Breast epithelium (tissue), 3 donors: ENCODE measurements at regions not wholly inside any gene's neighbourhood (a gene's known extent, or its start where the extent isn't known, plus 50 kb on each side); places are given as distances from the start of the nearest gene placed in this dataset.

Experiments used
- POLR2A ChIP-seq: fragments of 450-650 bp; IDR thresholded peaks from one replicate; pipeline ENCODE4 v1.6.1; 2016; ENCODE audit warnings: antibody characterized with exemption, mild to moderate bottlenecking, moderate library complexity
- POLR2AphosphoS5 ChIP-seq, 3 donors: sonication (generic); formaldehyde crosslinking; IDR thresholded peaks; one replicate each; pipeline ENCODE4 v1.6.1; 2017; ENCODE audit warnings: antibody characterized with exemption in 3 of 3
- TF ChIP-seq, protein P1 (sequence below), 3 donors: fragments of 450-650 bp; IDR thresholded peaks; one replicate each; pipeline ENCODE4 v1.5.1; 2016 to 2017; ENCODE audit warnings: antibody characterized with exemption in 3 of 3, mild to moderate bottlenecking in 3 of 3, moderate library complexity in 3 of 3

DNA sequence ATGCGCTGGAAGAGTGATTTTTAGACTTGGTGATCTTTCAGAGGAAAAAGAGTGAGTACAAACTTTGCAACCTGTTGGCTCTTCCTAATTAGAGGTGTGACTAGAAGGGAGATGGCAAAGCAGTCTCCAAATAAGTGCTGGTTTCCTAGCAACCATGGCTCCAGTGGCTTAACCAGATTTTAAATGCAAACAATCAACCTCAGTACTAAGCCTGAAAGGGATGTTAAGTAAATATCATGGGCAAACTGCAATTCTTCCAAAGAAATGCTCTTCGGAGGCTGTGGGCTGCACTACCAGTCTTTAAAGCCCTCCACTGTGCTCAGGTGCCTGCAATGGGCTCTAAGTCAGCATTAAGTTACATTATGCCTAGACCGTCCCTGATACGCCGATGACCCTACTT lies 678.1 kb upstream of the CCDC54 start:
- TF ChIP-seq, protein P1, sequence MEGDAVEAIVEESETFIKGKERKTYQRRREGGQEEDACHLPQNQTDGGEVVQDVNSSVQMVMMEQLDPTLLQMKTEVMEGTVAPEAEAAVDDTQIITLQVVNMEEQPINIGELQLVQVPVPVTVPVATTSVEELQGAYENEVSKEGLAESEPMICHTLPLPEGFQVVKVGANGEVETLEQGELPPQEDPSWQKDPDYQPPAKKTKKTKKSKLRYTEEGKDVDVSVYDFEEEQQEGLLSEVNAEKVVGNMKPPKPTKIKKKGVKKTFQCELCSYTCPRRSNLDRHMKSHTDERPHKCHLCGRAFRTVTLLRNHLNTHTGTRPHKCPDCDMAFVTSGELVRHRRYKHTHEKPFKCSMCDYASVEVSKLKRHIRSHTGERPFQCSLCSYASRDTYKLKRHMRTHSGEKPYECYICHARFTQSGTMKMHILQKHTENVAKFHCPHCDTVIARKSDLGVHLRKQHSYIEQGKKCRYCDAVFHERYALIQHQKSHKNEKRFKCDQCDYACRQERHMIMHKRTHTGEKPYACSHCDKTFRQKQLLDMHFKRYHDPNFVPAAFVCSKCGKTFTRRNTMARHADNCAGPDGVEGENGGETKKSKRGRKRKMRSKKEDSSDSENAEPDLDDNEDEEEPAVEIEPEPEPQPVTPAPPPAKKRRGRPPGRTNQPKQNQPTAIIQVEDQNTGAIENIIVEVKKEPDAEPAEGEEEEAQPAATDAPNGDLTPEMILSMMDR (IDR thresholded peaks at IDR 0.05), result no peak
- TF ChIP-seq POLR2A (no peak), POLR2AphosphoS5 (IDR thresholded peaks at IDR 0.05) (no peak)
